A673 (cell line): ENCODE measurements at regions not wholly inside any gene's neighbourhood (a gene's known extent, or its start where the extent isn't known, plus 50 kb on each side); places are given as distances from the start of the nearest gene placed in this dataset.

Experiments
- CTCF ChIP-seq: fragments of 300-800, 200-600 bp; sonication (generic); conservative IDR thresholded peaks from 2 replicates; pipeline ENCODE4 v1.5.1; 2017; ENCODE audit warnings: low read depth, mild to moderate bottlenecking, antibody characterized with exemption, low read length, moderate library complexity, mixed read lengths
- EZH2 ChIP-seq: fragments of 200-600 bp; sonication (generic); IDR thresholded peaks from 2 replicates; pipeline ENCODE4 v1.6.1; 2017; ENCODE audit warnings: borderline replicate concordance, low read depth, mild to moderate bottlenecking, mixed read lengths, antibody characterized with exemption, low read length; ENCODE audit not compliant: poor library complexity, severe bottlenecking

GRCh38 chr6:134466771-134467525, 149.0 kb upstream of the SGK1 start:
- TF ChIP-seq EZH2 (no peak), CTCF (no peak)
